ENCODE measurements at regions not wholly inside any gene's neighbourhood (a gene's known extent, or its start where the extent isn't known, plus 50 kb on each side); places are given as distances from the start of the nearest gene placed in this dataset.

GRCh38 chr4:181143250-181143854, 1099.8 kb upstream of the TENM3 start:
- DNase-seq (ENCODE audit: low spot score) = no peak
- H3K4me3 ChIP-seq (ENCODE audit: severe bottlenecking) = no peak overlapping the region
- no peak overlapping the region for H3K27ac ChIP-seq (ENCODE audit: poor library complexity, severe bottlenecking)
- peak; percentile 88 for TF ChIP-seq CTCF (IDR thresholded peaks at IDR 0.05; ENCODE audit: poor library complexity, severe bottlenecking)
- no peaks in the 10 kb centered on the region for H3K36me3 ChIP-seq (ENCODE audit: low read depth)
- peak; percentile 72; the same call in 2 of the 3 replicates for ATAC-seq (ENCODE audit: low read depth)
- H3K27me3 ChIP-seq (ENCODE audit: insufficient read depth, poor library complexity, severe bottlenecking) = no peaks in the 10 kb centered on the region
- H3K9me3 ChIP-seq (ENCODE audit: severe bottlenecking) = no peaks in the 10 kb centered on the region
- no peaks in the 10 kb centered on the region for H3K4me1 ChIP-seq (ENCODE audit: insufficient read depth, poor library complexity, severe bottlenecking)

DNA sequence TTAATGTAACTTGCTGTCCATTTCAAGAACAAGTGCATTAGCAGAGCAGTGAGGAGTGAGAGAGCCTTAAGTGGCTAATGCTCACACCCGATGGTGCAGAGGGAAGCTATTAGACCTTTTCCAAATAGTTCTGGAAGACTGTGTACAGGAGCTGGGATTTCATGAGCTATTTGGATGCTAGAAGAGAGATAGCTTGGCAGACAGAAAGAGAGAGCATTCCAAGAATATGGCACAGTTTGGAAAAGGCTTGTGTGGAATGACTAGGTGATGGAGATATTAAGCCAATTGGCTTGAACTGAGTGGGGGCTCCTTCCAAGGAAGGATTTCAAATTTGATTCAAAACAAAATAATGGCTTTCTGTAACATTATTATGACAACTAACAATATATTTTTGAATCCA, 1097.2 kb upstream of the TENM3 start:
- no peak overlapping the region for H3K27ac ChIP-seq (ENCODE audit: poor library complexity, severe bottlenecking)
- DNase-seq (ENCODE audit: low spot score) (no peak), ATAC-seq (ENCODE audit: low read depth) (no peak)
- TF ChIP-seq CTCF (IDR thresholded peaks at IDR 0.05; ENCODE audit: poor library complexity, severe bottlenecking) = no peak
- H3K36me3 ChIP-seq (ENCODE audit: low read depth) = no peaks in the 10 kb centered on the region
- no peaks in the 10 kb centered on the region for H3K27me3 ChIP-seq (ENCODE audit: insufficient read depth, poor library complexity, severe bottlenecking)
- H3K4me1 ChIP-seq (ENCODE audit: insufficient read depth, poor library complexity, severe bottlenecking) = no peaks in the 10 kb centered on the region
- no peaks in the 10 kb centered on the region for H3K9me3 ChIP-seq (ENCODE audit: severe bottlenecking)
- no peak overlapping the region for H3K4me3 ChIP-seq (ENCODE audit: severe bottlenecking)

DNA sequence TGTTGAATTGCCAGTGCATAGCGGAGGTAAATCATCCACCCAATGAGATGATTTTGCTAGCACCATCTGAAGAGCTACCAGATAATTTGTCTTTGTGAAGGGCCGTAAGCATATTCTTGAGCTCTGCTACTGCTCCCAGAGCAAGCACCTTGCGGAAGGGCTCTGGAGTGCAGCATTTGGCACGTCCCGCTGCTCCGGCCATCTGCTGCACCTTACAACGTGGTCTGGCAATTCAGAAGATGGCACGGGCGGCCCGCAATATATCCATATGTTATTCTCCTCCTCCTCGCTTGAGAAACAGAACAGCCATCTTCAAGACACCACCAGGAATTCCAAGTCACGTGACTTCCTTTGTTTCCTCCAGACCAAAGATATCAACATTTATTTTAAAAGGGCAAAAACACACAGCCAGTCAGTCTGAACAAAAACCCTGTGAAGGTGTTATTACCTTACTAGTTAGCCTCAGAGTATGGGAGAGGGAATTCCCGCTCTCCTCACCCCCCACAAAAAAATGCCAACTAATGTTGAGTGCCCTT, 1095.7 kb upstream of the TENM3 start:
- Histone ChIP-seq H3K36me3 (ENCODE audit: low read depth) (no peaks in the 10 kb centered on the region), H3K4me3 (ENCODE audit: severe bottlenecking) (no peak overlapping the region), H3K27ac (ENCODE audit: poor library complexity, severe bottlenecking) (no peak overlapping the region), H3K4me1 (ENCODE audit: insufficient read depth, poor library complexity, severe bottlenecking) (no peaks in the 10 kb centered on the region), H3K9me3 (ENCODE audit: severe bottlenecking) (no peaks in the 10 kb centered on the region), H3K27me3 (ENCODE audit: insufficient read depth, poor library complexity, severe bottlenecking) (no peaks in the 10 kb centered on the region)
- TF ChIP-seq CTCF (IDR thresholded peaks at IDR 0.05; ENCODE audit: poor library complexity, severe bottlenecking) = no peak
- ATAC-seq (ENCODE audit: low read depth) = no peak
- DNase-seq (ENCODE audit: low spot score) = no peak

DNA sequence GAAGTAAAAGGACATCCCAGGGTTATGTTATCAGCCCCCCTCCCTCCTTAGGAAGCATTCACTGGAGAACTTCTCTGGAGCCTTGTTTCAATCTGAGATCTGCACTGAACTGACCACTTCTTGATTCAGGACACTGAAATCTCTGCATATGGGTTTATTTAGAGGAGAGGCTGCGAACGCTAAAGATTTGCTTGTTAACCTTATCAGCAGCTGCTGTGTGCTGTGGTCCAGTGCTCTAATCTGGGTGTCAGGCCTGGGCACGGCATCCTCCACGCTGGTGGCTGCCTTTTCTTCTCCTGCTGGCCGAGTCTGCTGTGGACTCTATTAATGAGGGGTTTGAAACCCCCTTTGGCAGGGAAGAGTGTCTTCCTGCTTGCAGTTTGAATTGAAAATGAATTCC, 1094.7 kb upstream of the TENM3 start:
- Histone ChIP-seq H3K4me3 (ENCODE audit: severe bottlenecking) (no peak overlapping the region), H3K27ac (ENCODE audit: poor library complexity, severe bottlenecking) (no peak overlapping the region), H3K4me1 (ENCODE audit: insufficient read depth, poor library complexity, severe bottlenecking) (no peaks in the 10 kb centered on the region), H3K36me3 (ENCODE audit: low read depth) (no peaks in the 10 kb centered on the region), H3K9me3 (ENCODE audit: severe bottlenecking) (no peaks in the 10 kb centered on the region), H3K27me3 (ENCODE audit: insufficient read depth, poor library complexity, severe bottlenecking) (no peaks in the 10 kb centered on the region)
- no peak for TF ChIP-seq CTCF (IDR thresholded peaks at IDR 0.05; ENCODE audit: poor library complexity, severe bottlenecking)
- ATAC-seq (ENCODE audit: low read depth) (no peak), DNase-seq (ENCODE audit: low spot score) (no peak)

GRCh38 chr4:181150191-181150590, 1093.0 kb upstream of the TENM3 start:
- Histone ChIP-seq H3K4me3 (ENCODE audit: severe bottlenecking) (no peak overlapping the region), H3K9me3 (ENCODE audit: severe bottlenecking) (no peaks in the 10 kb centered on the region), H3K36me3 (ENCODE audit: low read depth) (no peaks in the 10 kb centered on the region), H3K27ac (ENCODE audit: poor library complexity, severe bottlenecking) (no peak overlapping the region), H3K27me3 (ENCODE audit: insufficient read depth, poor library complexity, severe bottlenecking) (no peaks in the 10 kb centered on the region), H3K4me1 (ENCODE audit: insufficient read depth, poor library complexity, severe bottlenecking) (no peaks in the 10 kb centered on the region)
- ATAC-seq (ENCODE audit: low read depth) (no peak), DNase-seq (ENCODE audit: low spot score) (no peak)
- TF ChIP-seq CTCF (IDR thresholded peaks at IDR 0.05; ENCODE audit: poor library complexity, severe bottlenecking) = no peak

Measured in RWPE2 (cell line).